ENCODE measurements at regions not wholly inside any gene's neighbourhood (a gene's known extent, or its start where the extent isn't known, plus 50 kb on each side); places are given as distances from the start of the nearest gene placed in this dataset.

DNA sequence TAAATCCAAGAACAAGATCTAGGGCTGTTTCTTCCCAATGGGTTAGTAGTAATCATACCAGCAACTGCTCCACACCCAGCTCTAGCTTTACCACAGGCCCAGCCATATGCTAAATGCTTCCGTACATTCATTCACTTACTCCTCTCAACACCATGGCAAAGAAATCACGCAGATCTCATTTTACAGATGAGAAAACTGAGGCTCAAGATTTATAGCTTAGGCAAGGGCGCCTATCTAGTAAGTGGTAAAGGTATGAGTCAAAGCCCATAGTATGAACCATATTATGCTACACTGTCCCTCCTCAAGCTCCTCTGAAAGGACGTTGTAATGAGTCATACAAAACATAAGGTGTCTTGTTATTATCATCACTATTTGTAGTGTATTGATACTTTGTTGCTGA is 82.2 kb downstream of the NIBAN1 start:
- ATAC-seq (no peak), DNase-seq (ENCODE audit: low spot score) (no peak)
- Mint-ChIP-seq H3K27me3 (ENCODE audit: low read depth) (peaks cover under 1% of the 10 kb centered on the region; the same call in 1 of the 2 replicates), H3K4me3 (no peak overlapping the region), H3K4me1 (no peaks in the 10 kb centered on the region), H3K9me3 (no peaks in the 10 kb centered on the region), H3K36me3 (no peaks in the 10 kb centered on the region), H3K27ac (no peak overlapping the region)
- no peak for TF ChIP-seq ELF4 (CRISPR knock-in tag; IDR thresholded peaks at IDR 0.05; ENCODE audit: low read depth)
- TF ChIP-seq IRF2 (CRISPR knock-in tag; IDR thresholded peaks at IDR 0.05; ENCODE audit: borderline replicate concordance, low read depth): no peak
- TF ChIP-seq ZNF138 (CRISPR knock-in tag; conservative IDR thresholded peaks at IDR 0.05): no peak
- TF ChIP-seq SOX15 (CRISPR knock-in tag; IDR thresholded peaks at IDR 0.05): no peak
- TF ChIP-seq, protein P1, sequence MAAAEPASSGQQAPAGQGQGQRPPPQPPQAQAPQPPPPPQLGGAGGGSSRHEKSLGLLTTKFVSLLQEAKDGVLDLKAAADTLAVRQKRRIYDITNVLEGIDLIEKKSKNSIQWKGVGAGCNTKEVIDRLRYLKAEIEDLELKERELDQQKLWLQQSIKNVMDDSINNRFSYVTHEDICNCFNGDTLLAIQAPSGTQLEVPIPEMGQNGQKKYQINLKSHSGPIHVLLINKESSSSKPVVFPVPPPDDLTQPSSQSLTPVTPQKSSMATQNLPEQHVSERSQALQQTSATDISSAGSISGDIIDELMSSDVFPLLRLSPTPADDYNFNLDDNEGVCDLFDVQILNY (CRISPR knock-in tag; IDR thresholded peaks at IDR 0.05): no peak
- TF ChIP-seq, protein P2, sequence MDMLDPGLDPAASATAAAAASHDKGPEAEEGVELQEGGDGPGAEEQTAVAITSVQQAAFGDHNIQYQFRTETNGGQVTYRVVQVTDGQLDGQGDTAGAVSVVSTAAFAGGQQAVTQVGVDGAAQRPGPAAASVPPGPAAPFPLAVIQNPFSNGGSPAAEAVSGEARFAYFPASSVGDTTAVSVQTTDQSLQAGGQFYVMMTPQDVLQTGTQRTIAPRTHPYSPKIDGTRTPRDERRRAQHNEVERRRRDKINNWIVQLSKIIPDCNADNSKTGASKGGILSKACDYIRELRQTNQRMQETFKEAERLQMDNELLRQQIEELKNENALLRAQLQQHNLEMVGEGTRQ (CRISPR knock-in tag; IDR thresholded peaks at IDR 0.05): no peak
- no peak for TF ChIP-seq SMAD3 (CRISPR knock-in tag; IDR thresholded peaks at IDR 0.05; ENCODE audit: borderline replicate concordance)
- no peak for TF ChIP-seq MXD4 (CRISPR knock-in tag; IDR thresholded peaks at IDR 0.05; ENCODE audit: borderline replicate concordance)
- TF ChIP-seq, protein P3, sequence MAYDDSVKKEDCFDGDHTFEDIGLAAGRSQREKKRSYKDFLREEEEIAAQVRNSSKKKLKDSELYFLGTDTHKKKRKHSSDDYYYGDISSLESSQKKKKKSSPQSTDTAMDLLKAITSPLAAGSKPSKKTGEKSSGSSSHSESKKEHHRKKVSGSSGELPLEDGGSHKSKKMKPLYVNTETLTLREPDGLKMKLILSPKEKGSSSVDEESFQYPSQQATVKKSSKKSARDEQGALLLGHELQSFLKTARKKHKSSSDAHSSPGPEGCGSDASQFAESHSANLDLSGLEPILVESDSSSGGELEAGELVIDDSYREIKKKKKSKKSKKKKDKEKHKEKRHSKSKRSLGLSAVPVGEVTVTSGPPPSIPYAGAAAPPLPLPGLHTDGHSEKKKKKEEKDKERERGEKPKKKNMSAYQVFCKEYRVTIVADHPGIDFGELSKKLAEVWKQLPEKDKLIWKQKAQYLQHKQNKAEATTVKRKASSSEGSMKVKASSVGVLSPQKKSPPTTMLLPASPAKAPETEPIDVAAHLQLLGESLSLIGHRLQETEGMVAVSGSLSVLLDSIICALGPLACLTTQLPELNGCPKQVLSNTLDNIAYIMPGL (CRISPR knock-in tag; IDR thresholded peaks at IDR 0.05): no peak
- TF ChIP-seq, protein P4, sequence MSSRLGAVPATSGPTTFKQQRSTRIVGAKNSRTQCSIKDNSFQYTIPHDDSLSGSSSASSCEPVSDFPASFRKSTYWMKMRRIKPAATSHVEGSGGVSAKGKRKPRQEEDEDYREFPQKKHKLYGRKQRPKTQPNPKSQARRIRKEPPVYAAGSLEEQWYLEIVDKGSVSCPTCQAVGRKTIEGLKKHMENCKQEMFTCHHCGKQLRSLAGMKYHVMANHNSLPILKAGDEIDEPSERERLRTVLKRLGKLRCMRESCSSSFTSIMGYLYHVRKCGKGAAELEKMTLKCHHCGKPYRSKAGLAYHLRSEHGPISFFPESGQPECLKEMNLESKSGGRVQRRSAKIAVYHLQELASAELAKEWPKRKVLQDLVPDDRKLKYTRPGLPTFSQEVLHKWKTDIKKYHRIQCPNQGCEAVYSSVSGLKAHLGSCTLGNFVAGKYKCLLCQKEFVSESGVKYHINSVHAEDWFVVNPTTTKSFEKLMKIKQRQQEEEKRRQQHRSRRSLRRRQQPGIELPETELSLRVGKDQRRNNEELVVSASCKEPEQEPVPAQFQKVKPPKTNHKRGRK (CRISPR knock-in tag; IDR thresholded peaks at IDR 0.05; ENCODE audit: borderline replicate concordance): no peak
- TF ChIP-seq GTF2I (CRISPR knock-in tag; conservative IDR thresholded peaks at IDR 0.05): no peak
- CTCF ChIA-PET: no interaction called here
- POLR2A ChIA-PET: interaction anchor here (0.8 kb wide), 1 partner anchor 77 kb away, joined by 6 read pairs; no protein-coding TSS in a partner anchor

DNA sequence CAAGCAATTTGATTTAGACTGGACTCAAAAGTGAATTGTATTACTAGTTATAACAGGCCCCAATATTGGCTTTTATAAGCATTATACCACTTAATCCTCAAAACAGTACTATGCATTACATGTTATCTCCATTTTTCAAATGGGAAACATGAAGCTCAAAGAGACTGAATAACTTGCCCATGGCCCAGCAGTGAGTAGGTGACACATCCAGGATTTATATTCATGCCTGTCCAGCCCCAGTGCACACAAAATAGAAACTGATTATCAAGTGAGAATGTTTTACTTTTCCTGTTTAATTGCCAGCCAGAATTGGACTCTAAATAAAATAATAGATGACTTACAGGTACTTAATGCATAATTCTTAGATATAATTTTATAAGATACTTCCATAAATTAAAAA is 82.9 kb downstream of the NIBAN1 start:
- TF ChIP-seq TCF7 (CRISPR knock-in tag; IDR thresholded peaks at IDR 0.05; ENCODE audit: low read depth) (no peak), RORB (CRISPR knock-in tag; IDR thresholded peaks at IDR 0.05) (no peak), TEAD1 (CRISPR knock-in tag; IDR thresholded peaks at IDR 0.05) (no peak), KAT7 (CRISPR knock-in tag; IDR thresholded peaks at IDR 0.05; ENCODE audit: borderline replicate concordance) (no peak), NR2C2 (CRISPR knock-in tag; IDR thresholded peaks at IDR 0.05) (no peak)
- TF ChIP-seq, protein P5, sequence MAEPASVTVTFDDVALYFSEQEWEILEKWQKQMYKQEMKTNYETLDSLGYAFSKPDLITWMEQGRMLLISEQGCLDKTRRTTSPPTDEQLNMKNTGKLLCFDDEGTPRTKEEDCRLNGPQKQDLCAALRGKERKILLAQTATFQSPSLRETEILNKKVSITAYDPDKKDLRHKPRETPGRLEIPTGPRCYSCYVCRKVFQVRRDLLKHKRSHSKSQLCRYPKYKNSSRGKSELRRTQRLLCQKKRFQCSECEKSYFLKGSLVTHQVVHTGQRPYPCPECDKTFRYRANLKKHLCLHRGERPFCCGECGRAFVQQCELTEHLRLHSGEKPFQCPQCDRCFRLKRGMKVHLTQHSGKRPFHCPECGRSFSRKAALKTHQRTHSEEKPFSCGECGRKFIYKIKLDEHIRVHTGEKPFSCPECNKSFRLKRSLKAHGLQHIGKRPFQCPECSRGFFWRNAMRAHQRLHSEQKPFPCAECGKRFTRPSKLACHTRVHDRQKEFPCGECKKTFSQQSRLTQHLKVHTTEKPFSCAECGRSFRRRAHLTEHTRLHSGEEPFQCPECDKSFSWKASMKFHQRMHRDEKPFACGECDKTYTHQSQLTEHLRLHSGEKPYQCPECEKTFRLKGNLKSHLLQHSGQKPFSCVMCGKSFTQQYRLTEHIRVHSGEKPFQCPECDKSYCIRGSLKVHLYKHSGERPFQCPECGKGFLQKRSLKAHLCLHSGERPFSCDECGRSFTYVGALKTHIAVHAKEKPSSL (CRISPR knock-in tag; conservative IDR thresholded peaks at IDR 0.05): no peak
- TF ChIP-seq, protein P4 (CRISPR knock-in tag; IDR thresholded peaks at IDR 0.05; ENCODE audit: borderline replicate concordance): no peak
- TF ChIP-seq, protein P6, sequence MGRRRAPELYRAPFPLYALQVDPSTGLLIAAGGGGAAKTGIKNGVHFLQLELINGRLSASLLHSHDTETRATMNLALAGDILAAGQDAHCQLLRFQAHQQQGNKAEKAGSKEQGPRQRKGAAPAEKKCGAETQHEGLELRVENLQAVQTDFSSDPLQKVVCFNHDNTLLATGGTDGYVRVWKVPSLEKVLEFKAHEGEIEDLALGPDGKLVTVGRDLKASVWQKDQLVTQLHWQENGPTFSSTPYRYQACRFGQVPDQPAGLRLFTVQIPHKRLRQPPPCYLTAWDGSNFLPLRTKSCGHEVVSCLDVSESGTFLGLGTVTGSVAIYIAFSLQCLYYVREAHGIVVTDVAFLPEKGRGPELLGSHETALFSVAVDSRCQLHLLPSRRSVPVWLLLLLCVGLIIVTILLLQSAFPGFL (CRISPR knock-in tag; IDR thresholded peaks at IDR 0.05; ENCODE audit: borderline replicate concordance): no peak

More for the DNA sequence above, 82.9 kb downstream of the NIBAN1 start:
- Mint-ChIP-seq H3K36me3 (no peaks in the 10 kb centered on the region), H3K9me3 (no peaks in the 10 kb centered on the region), H3K27me3 (ENCODE audit: low read depth) (peaks cover 7% of the 10 kb centered on the region), H3K4me1 (peaks cover 1% of the 10 kb centered on the region), H3K27ac (no peak overlapping the region), H3K4me3 (no peak overlapping the region)
- ATAC-seq (no peak), DNase-seq (ENCODE audit: low spot score) (no peak)
- ChIA-PET POLR2A (interaction anchor here (0.8 kb wide), 1 partner anchor 78 kb away, joined by 6 read pairs; no protein-coding TSS in a partner anchor), CTCF (no interaction called here)

All from WTC11 (cell line).